ENCODE measurements at regions not wholly inside any gene's neighbourhood (a gene's known extent, or its start where the extent isn't known, plus 50 kb on each side); places are given as distances from the start of the nearest gene placed in this dataset.

GRCh38 chr6:44572346-44572745 is 184.8 kb downstream of the CDC5L start:
- Mint-ChIP-seq H3K9me3 (no peaks in the 10 kb centered on the region), H3K4me1 (ENCODE audit: low read depth) (no peaks in the 10 kb centered on the region), H3K27me3 (ENCODE audit: insufficient read depth) (peaks cover 6% of the 10 kb centered on the region), H3K36me3 (ENCODE audit: low read depth) (no peaks in the 10 kb centered on the region), H3K27ac (no peak overlapping the region), H3K4me3 (no peak overlapping the region)
- no peak for DNase-seq (ENCODE audit: low spot score)
- intact Hi-C loops (cut with micrococcal nuclease): no loop called here

GRCh38 chr6:44575644-44576043 is 188.1 kb downstream of the CDC5L start:
- no peak overlapping the region for H3K27ac Mint-ChIP-seq
- no peaks in the 10 kb centered on the region for H3K36me3 Mint-ChIP-seq (ENCODE audit: low read depth)
- no peak for DNase-seq (ENCODE audit: low spot score)
- peaks cover 12% of the 10 kb centered on the region for H3K27me3 Mint-ChIP-seq (ENCODE audit: insufficient read depth)
- H3K4me3 Mint-ChIP-seq: no peak overlapping the region
- H3K9me3 Mint-ChIP-seq: no peaks in the 10 kb centered on the region
- no peaks in the 10 kb centered on the region for H3K4me1 Mint-ChIP-seq (ENCODE audit: low read depth)
- intact Hi-C loops (cut with micrococcal nuclease): no loop called here

DNA sequence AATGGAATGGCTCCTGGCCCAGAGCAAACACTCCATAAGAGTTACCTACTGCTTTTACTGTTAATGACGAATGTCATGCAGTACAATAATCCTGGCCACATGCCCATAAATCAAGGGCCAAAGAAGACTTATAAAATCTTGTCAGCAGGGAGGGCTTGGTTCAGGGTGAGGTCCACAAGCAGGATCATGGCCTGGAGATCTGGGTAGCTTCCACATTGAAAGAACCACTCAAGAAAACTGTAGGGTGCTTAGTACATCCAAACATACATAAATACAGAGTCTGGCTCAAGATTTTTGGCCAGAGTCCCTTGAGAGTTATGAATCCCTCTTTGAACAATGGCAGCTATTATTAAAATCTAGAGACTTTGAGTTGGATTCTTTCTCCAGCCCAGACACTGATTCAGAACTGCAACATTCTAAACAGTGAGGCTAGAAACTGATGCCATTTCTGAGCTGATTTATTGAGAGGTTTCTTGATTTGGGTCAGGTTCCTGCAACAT is 188.7 kb downstream of the CDC5L start:
- intact Hi-C loops (cut with micrococcal nuclease): no loop called here
- no peak for DNase-seq (ENCODE audit: low spot score)
- Mint-ChIP-seq H3K9me3 (no peaks in the 10 kb centered on the region), H3K27me3 (ENCODE audit: insufficient read depth) (peaks cover 12% of the 10 kb centered on the region), H3K36me3 (ENCODE audit: low read depth) (no peaks in the 10 kb centered on the region), H3K27ac (no peak overlapping the region), H3K4me3 (no peak overlapping the region), H3K4me1 (ENCODE audit: low read depth) (no peaks in the 10 kb centered on the region)

DNA sequence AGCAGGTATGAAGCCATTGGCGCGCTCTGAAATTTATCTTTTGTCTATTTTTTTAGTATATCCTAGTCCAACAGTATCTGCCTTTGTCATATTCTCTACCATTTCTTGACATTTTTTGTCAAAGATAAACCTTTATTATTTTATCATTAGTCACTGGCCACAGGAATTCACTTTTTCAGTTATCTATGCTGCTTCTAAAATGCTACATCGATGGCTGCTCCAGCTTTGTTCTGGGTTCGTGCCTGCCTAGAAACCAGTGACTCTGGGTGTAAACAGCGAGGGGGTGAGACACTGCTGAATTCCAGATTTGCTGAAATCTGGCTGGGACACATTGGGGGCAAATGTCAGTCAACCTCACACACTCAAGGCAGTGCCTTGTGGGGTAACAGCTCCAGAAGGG is 193.4 kb downstream of the CDC5L start:
- no peaks in the 10 kb centered on the region for H3K36me3 Mint-ChIP-seq (ENCODE audit: low read depth)
- peaks cover 11% of the 10 kb centered on the region for H3K27me3 Mint-ChIP-seq (ENCODE audit: insufficient read depth)
- DNase-seq (ENCODE audit: low spot score): no peak
- intact Hi-C loops (cut with micrococcal nuclease): no loop called here
- no peak overlapping the region for H3K27ac Mint-ChIP-seq
- peaks cover 7% of the 10 kb centered on the region for H3K9me3 Mint-ChIP-seq
- no peaks in the 10 kb centered on the region for H3K4me1 Mint-ChIP-seq (ENCODE audit: low read depth)
- H3K4me3 Mint-ChIP-seq: no peak overlapping the region

DNA sequence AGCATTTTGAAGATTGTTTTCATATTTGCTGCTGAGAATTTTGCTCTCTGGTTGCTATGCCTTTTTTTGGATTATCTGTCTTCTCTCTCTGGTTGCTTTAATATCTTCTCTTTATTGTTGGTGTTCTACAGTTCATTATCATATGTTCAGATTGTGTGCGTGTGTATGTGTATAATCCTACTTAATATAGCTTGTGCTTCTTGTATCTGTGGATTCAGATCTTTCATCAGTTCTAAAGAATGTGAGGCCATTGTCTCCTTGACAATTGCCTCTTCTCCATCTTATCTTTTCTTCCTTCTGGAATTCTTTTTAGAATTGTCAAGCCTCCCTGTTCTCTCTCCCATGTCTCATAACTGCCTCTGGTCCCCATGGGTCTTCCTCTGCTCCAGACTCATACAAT is 195.4 kb downstream of the CDC5L start:
- DNase-seq (ENCODE audit: low spot score): no peak
- Mint-ChIP-seq H3K36me3 (ENCODE audit: low read depth) (no peaks in the 10 kb centered on the region), H3K27ac (no peak overlapping the region), H3K9me3 (peaks cover 7% of the 10 kb centered on the region), H3K4me3 (no peak overlapping the region), H3K4me1 (ENCODE audit: low read depth) (no peaks in the 10 kb centered on the region), H3K27me3 (ENCODE audit: insufficient read depth) (peaks cover 3% of the 10 kb centered on the region)
- intact Hi-C loops (cut with micrococcal nuclease): no loop called here

- no peak for DNase-seq (ENCODE audit: low spot score)
- Mint-ChIP-seq H3K9me3 (no peaks in the 10 kb centered on the region), H3K27ac (no peak overlapping the region), H3K36me3 (ENCODE audit: low read depth) (no peaks in the 10 kb centered on the region), H3K4me3 (no peak overlapping the region), H3K27me3 (ENCODE audit: insufficient read depth) (peaks cover 4% of the 10 kb centered on the region), H3K4me1 (ENCODE audit: low read depth) (peaks cover 5% of the 10 kb centered on the region)
- intact Hi-C loops (cut with micrococcal nuclease): no loop called here
Measured at GRCh38 chr6:44590471-44590870, 203.0 kb downstream of the CDC5L start.

GRCh38 chr6:44593539-44593944 is 206.0 kb downstream of the CDC5L start:
- peaks cover 8% of the 10 kb centered on the region for H3K27me3 Mint-ChIP-seq (ENCODE audit: insufficient read depth)
- no peaks in the 10 kb centered on the region for H3K36me3 Mint-ChIP-seq (ENCODE audit: low read depth)
- peak; percentile 10 for DNase-seq (ENCODE audit: low spot score)
- H3K9me3 Mint-ChIP-seq: no peaks in the 10 kb centered on the region
- H3K27ac Mint-ChIP-seq: no peak overlapping the region
- no peak overlapping the region for H3K4me3 Mint-ChIP-seq
- H3K4me1 Mint-ChIP-seq (ENCODE audit: low read depth): peaks cover 5% of the 10 kb centered on the region
- intact Hi-C loops (cut with micrococcal nuclease): loop anchor here (1.0 to 2.0 kb wide), 3 partner anchors 118 to 1329 kb away; no protein-coding TSS in a partner anchor

- DNase-seq (ENCODE audit: low spot score): no peak
- intact Hi-C loops (cut with micrococcal nuclease): no loop called here
- Mint-ChIP-seq H3K36me3 (ENCODE audit: low read depth) (no peaks in the 10 kb centered on the region), H3K27ac (no peak overlapping the region), H3K27me3 (ENCODE audit: insufficient read depth) (peaks cover 8% of the 10 kb centered on the region), H3K9me3 (no peaks in the 10 kb centered on the region), H3K4me3 (no peak overlapping the region), H3K4me1 (ENCODE audit: low read depth) (peaks cover 5% of the 10 kb centered on the region)
Measured at GRCh38 chr6:44594481-44594880, 207.0 kb downstream of the CDC5L start.

DNA sequence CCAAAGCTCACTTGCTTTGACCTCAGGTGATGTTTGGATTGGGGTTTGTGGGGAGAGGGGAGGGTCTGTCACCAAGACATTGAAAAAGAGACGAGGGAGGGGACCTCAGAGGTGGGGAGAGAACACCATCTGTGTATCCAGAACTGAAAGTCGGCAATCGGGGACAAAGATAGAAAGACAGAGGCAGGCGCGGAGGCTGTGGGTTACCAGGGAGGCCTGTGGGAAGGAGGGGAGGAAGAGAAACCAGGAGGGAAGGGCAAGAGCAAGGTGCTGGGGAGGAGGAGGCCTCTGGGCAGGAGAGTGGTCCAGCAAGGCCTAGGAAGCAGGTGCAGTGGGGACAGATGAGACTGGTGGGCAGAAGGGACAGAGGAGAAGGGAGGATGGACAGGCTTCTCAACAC is 211.2 kb downstream of the CDC5L start:
- intact Hi-C loops (cut with micrococcal nuclease): no loop called here
- Mint-ChIP-seq H3K27me3 (ENCODE audit: insufficient read depth) (peaks cover 8% of the 10 kb centered on the region), H3K27ac (no peak overlapping the region), H3K9me3 (no peaks in the 10 kb centered on the region), H3K4me3 (no peak overlapping the region), H3K4me1 (ENCODE audit: low read depth) (peaks cover 1% of the 10 kb centered on the region), H3K36me3 (ENCODE audit: low read depth) (no peaks in the 10 kb centered on the region)
- DNase-seq (ENCODE audit: low spot score): no peak

GRCh38 chr6:44599672-44600071 is 212.2 kb downstream of the CDC5L start:
- Mint-ChIP-seq H3K4me1 (ENCODE audit: low read depth) (no peaks in the 10 kb centered on the region), H3K27me3 (ENCODE audit: insufficient read depth) (peaks cover 8% of the 10 kb centered on the region), H3K4me3 (no peak overlapping the region), H3K27ac (no peak overlapping the region), H3K9me3 (no peaks in the 10 kb centered on the region), H3K36me3 (ENCODE audit: low read depth) (no peaks in the 10 kb centered on the region)
- intact Hi-C loops (cut with micrococcal nuclease): no loop called here
- no peak for DNase-seq (ENCODE audit: low spot score)

- Mint-ChIP-seq H3K4me3 (no peak overlapping the region), H3K4me1 (ENCODE audit: low read depth) (no peaks in the 10 kb centered on the region), H3K27me3 (ENCODE audit: insufficient read depth) (no peaks in the 10 kb centered on the region), H3K27ac (no peak overlapping the region), H3K9me3 (no peaks in the 10 kb centered on the region), H3K36me3 (ENCODE audit: low read depth) (no peaks in the 10 kb centered on the region)
- no peak for DNase-seq (ENCODE audit: low spot score)
- intact Hi-C loops (cut with micrococcal nuclease): no loop called here
Measured at GRCh38 chr6:44603044-44603686, 215.7 kb downstream of the CDC5L start.

GRCh38 chr6:44606504-44606903 is 219.0 kb downstream of the CDC5L start:
- no peaks in the 10 kb centered on the region for H3K27me3 Mint-ChIP-seq (ENCODE audit: insufficient read depth)
- H3K4me3 Mint-ChIP-seq: no peak overlapping the region
- no peak overlapping the region for H3K27ac Mint-ChIP-seq
- no peaks in the 10 kb centered on the region for H3K9me3 Mint-ChIP-seq
- no peaks in the 10 kb centered on the region for H3K36me3 Mint-ChIP-seq (ENCODE audit: low read depth)
- H3K4me1 Mint-ChIP-seq (ENCODE audit: low read depth): no peaks in the 10 kb centered on the region
- intact Hi-C loops (cut with micrococcal nuclease): no loop called here
- DNase-seq (ENCODE audit: low spot score): no peak

GRCh38 chr6:44606976-44607375 is 219.5 kb downstream of the CDC5L start:
- Mint-ChIP-seq H3K27me3 (ENCODE audit: insufficient read depth) (no peaks in the 10 kb centered on the region), H3K27ac (no peak overlapping the region), H3K4me1 (ENCODE audit: low read depth) (no peaks in the 10 kb centered on the region), H3K9me3 (no peaks in the 10 kb centered on the region), H3K36me3 (ENCODE audit: low read depth) (no peaks in the 10 kb centered on the region), H3K4me3 (no peak overlapping the region)
- DNase-seq (ENCODE audit: low spot score): no peak
- intact Hi-C loops (cut with micrococcal nuclease): no loop called here

DNA sequence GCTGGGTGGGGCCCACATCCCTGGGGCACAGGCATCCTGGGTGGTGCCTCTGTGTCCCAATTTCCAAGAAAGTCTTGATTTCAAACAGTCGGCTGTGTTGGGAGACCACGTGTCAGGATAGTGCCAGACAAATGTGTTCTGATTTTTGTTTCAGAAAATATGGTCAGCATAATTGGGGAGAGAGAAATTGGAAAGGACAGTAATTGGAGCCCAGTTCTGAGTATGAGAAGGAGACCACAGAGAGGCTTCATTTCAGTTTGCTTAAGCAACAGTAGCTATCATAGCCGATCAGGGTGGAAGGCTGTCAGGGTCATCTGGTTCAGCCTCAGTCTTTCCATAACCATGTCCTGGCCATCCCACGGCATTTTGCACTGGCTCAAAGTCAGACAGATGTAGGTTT is 220.7 kb downstream of the CDC5L start:
- Mint-ChIP-seq H3K9me3 (no peaks in the 10 kb centered on the region), H3K4me1 (ENCODE audit: low read depth) (no peaks in the 10 kb centered on the region), H3K27me3 (ENCODE audit: insufficient read depth) (peaks cover 2% of the 10 kb centered on the region), H3K27ac (no peak overlapping the region), H3K36me3 (ENCODE audit: low read depth) (no peaks in the 10 kb centered on the region), H3K4me3 (no peak overlapping the region)
- intact Hi-C loops (cut with micrococcal nuclease): no loop called here
- DNase-seq (ENCODE audit: low spot score): no peak
